GM21576 (cell line): ENCODE measurements at regions not wholly inside any gene's neighbourhood (a gene's known extent, or its start where the extent isn't known, plus 50 kb on each side); places are given as distances from the start of the nearest gene placed in this dataset.

Experiments
- ATAC-seq: cut with Tn5 transposase; IDR thresholded peaks from one replicate; pipeline ENCODE4 v1.9.1; 2021; ENCODE audit warnings: mild to moderate bottlenecking, moderate library complexity; ENCODE audit not compliant: unreplicated experiment

- ATAC-seq: no peak
Measured at GRCh38 chr2:215627771-215628170, 191.9 kb upstream of the FN1 start.

- ATAC-seq: no peak
Measured at GRCh38 chr2:215626812-215627281, 191.0 kb upstream of the FN1 start.

- ATAC-seq: no peak
Measured at GRCh38 chr2:215626063-215626462, 190.2 kb upstream of the FN1 start.

GRCh38 chr2:215625207-215625606 is 189.3 kb upstream of the FN1 start:
- ATAC-seq: no peak

- ATAC-seq: no peak
Measured at GRCh38 chr2:215624423-215624829, 188.6 kb upstream of the FN1 start.

GRCh38 chr2:215622837-215623236 is 187.0 kb upstream of the FN1 start:
- ATAC-seq: no peak

- ATAC-seq: no peak
Measured at GRCh38 chr2:215621381-215621780, 185.5 kb upstream of the FN1 start.

GRCh38 chr2:215620528-215620927 is 184.7 kb upstream of the FN1 start:
- no peak for ATAC-seq

- no peak for ATAC-seq
Measured at GRCh38 chr2:215619989-215620388, 184.1 kb upstream of the FN1 start.

- ATAC-seq: no peak
Measured at GRCh38 chr2:215619022-215619958, 183.4 kb upstream of the FN1 start.

GRCh38 chr2:215618145-215618544 is 182.3 kb upstream of the FN1 start:
- ATAC-seq: no peak

- no peak for ATAC-seq
Measured at GRCh38 chr2:215617060-215617824, 181.4 kb upstream of the FN1 start.

GRCh38 chr2:215615803-215616174 is 179.9 kb upstream of the FN1 start:
- ATAC-seq: no peak

- ATAC-seq: no peak
Measured at GRCh38 chr2:215615067-215615802, 179.4 kb upstream of the FN1 start.

- no peak for ATAC-seq
Measured at GRCh38 chr2:215614296-215614695, 178.4 kb upstream of the FN1 start.

GRCh38 chr2:215613888-215614287 is 178.0 kb upstream of the FN1 start:
- ATAC-seq: no peak

GRCh38 chr2:215613280-215613679 is 177.4 kb upstream of the FN1 start:
- ATAC-seq: no peak

GRCh38 chr2:215612786-215613185 is 176.9 kb upstream of the FN1 start:
- no peak for ATAC-seq

- no peak for ATAC-seq
Measured at GRCh38 chr2:215611609-215612386, 175.9 kb upstream of the FN1 start.
